ENCODE measurements at regions not wholly inside any gene's neighbourhood (a gene's known extent, or its start where the extent isn't known, plus 50 kb on each side); places are given as distances from the start of the nearest gene placed in this dataset.

GRCh38 chr2:175234650-175235049, 53.1 kb upstream of the ATP5MC3 start (continued):
- TF ChIP-seq PATZ1 (CRISPR knock-in tag; IDR thresholded peaks at IDR 0.05; ENCODE audit: borderline replicate concordance) = no peak
- TF ChIP-seq ZNF70 (CRISPR knock-in tag; IDR thresholded peaks at IDR 0.05) = no peak
- no peak for TF ChIP-seq GLIS3 (CRISPR knock-in tag; IDR thresholded peaks at IDR 0.05)
- no peak for TF ChIP-seq ZFP30 (CRISPR knock-in tag; IDR thresholded peaks at IDR 0.05)
- TF ChIP-seq ARNTL (CRISPR knock-in tag; IDR thresholded peaks at IDR 0.05; ENCODE audit: borderline replicate concordance, low read depth) = no peak
- TF ChIP-seq TOX (CRISPR knock-in tag; IDR thresholded peaks at IDR 0.05; ENCODE audit: borderline replicate concordance) = no peak

- no peak for ATAC-seq
- TF ChIP-seq TOX (CRISPR knock-in tag; IDR thresholded peaks at IDR 0.05; ENCODE audit: borderline replicate concordance) = no peak
- no peak for TF ChIP-seq ARNTL (CRISPR knock-in tag; IDR thresholded peaks at IDR 0.05; ENCODE audit: borderline replicate concordance, low read depth)
Observed at GRCh38 chr2:175234153-175234552, 52.6 kb upstream of the ATP5MC3 start.

GRCh38 chr2:175233135-175233719, 51.7 kb upstream of the ATP5MC3 start:
- TF ChIP-seq BACH2 (CRISPR knock-in tag; IDR thresholded peaks at IDR 0.05; ENCODE audit: borderline replicate concordance) (no peak), ISL1 (CRISPR knock-in tag; IDR thresholded peaks at IDR 0.05) (peak; percentile 42; the same call in 1 of the 2 replicates), ARNTL (CRISPR knock-in tag; IDR thresholded peaks at IDR 0.05; ENCODE audit: borderline replicate concordance, low read depth) (no peak), CREB5 (CRISPR knock-in tag; IDR thresholded peaks at IDR 0.05; ENCODE audit: low read depth) (0 out of 2 replicates have a peak, but pooled peaks have one; percentile 37)
- ATAC-seq = peak; percentile 85
